HepG2 (cell line): ENCODE measurements at regions not wholly inside any gene's neighbourhood (a gene's known extent, or its start where the extent isn't known, plus 50 kb on each side); places are given as distances from the start of the nearest gene placed in this dataset.

Experiments used
- ATAC-seq: fragments of 200-7000 bp; cut with Tn5 transposase; 3 replicates; pipeline ENCODE4 v1.9.1; 2020; ENCODE audit warnings: mild to moderate bottlenecking, moderate library complexity
- BruUV-seq: library from RNA; stranded (reverse); fragments of 400-500 nt; replicated peaks from 2 replicates; lab custom pipeline; 2021; lab: Mats Ljungman, UMichigan
- CTCF ChIA-PET: fragments of 300-600 bp; formaldehyde crosslinking; extraction: SDS; loops from one replicate; lab custom pipeline; 2021; ENCODE audit warnings: low total read pairs, inconsistent platforms, low intra/inter-chr PET ratio; lab: Yijun Ruan, JAX
- POLR2A ChIA-PET: fragments of 350-600 bp; sonication (Branson Sonifier 250); formaldehyde crosslinking; loops from one replicate; lab custom pipeline; 2020; ENCODE audit warnings: antibody characterized with exemption, inconsistent platforms; lab: Yijun Ruan, JAX
- DNase-seq: peaks from one replicate; pipeline ENCODE4 v3.0.0-alpha.2; 2015; ENCODE audit warnings: low spot score
- FAIRE-seq: peaks from 3 replicates; lab custom pipeline; 2011; peaks lifted over from hg19 to GRCh38; lab: Jason Lieb, UNC
- H2AFZ ChIP-seq: one replicate; pipeline ENCODE4 v1.6.1; 2011; ENCODE audit warnings: low read length, inconsistent platforms
- H3K27ac ChIP-seq: fragments of 300-600 bp; 3 replicates; pipeline ENCODE4 v1.8.0; 2011; ENCODE audit warnings: mixed run types, mild to moderate bottlenecking, mixed read lengths, low read length, inconsistent platforms; ENCODE audit not compliant: insufficient read depth; ENCODE audit errors: extremely low read length
- H3K27me3 ChIP-seq, 2 experiments: fragments of 200-600 bp in 1 of 2; 2 replicates in 1 of 2; 3 replicates in 1 of 2; pipeline versions ENCODE4 v1.6.0 to v1.8.0; 2011; ENCODE audit warnings: low read length in 2 of 2, mild to moderate bottlenecking in 2 of 2, moderate library complexity in 2 of 2, inconsistent platforms in 1 of 2; ENCODE audit not compliant: insufficient read depth in 2 of 2, control insufficient read depth in 1 of 2
- H3K36me3 ChIP-seq, 2 experiments: fragments of 200-600 bp in 1 of 2; replicated peaks in 1 of 2; 2 replicates in 1 of 2; 3 replicates in 1 of 2; pipeline versions ENCODE4 v1.5.1 to v1.8.0; 2011; ENCODE audit warnings: low read length in 2 of 2, inconsistent platforms in 1 of 2; ENCODE audit not compliant: insufficient read depth in 2 of 2, control insufficient read depth in 1 of 2
- H3K4me1 ChIP-seq: 2 replicates; pipeline ENCODE4 v1.5.1; 2012; ENCODE audit warnings: low read length, inconsistent platforms; ENCODE audit not compliant: insufficient read depth
- H3K4me2 ChIP-seq: 2 replicates; pipeline ENCODE4 v1.6.0; 2011; ENCODE audit warnings: low read depth, low read length, inconsistent platforms
- H3K4me3 ChIP-seq, 3 experiments: fragments of 200-600 bp in 1 of 3; sonication (generic), shearing (Covaris generic) in 1 of 3; replicated peaks in 1 of 3; 2 replicates each; pipeline ENCODE4 v1.5.1; 2011 to 2016; ENCODE audit warnings: low read length in 3 of 3, inconsistent platforms in 2 of 3, low read depth in 2 of 3, mild to moderate bottlenecking in 2 of 3, control low read depth in 1 of 3, mixed read lengths in 1 of 3; ENCODE audit not compliant: insufficient read depth in 1 of 3
- H3K79me2 ChIP-seq: one replicate; pipeline ENCODE4 v1.6.1; 2011; ENCODE audit warnings: low read length, inconsistent platforms; ENCODE audit not compliant: insufficient read depth
- H3K9ac ChIP-seq: 2 replicates; pipeline ENCODE4 v1.6.0; 2011; ENCODE audit warnings: mild to moderate bottlenecking, low read depth, low read length, inconsistent platforms; ENCODE audit not compliant: insufficient read depth
- H3K9me3 ChIP-seq: 2 replicates; pipeline ENCODE4 v1.5.1; 2012; ENCODE audit warnings: mild to moderate bottlenecking, low read length
- H4K20me1 ChIP-seq: 2 replicates; pipeline ENCODE4 v1.6.0; 2011; ENCODE audit warnings: inconsistent platforms, mild to moderate bottlenecking, low read length, moderate library complexity; ENCODE audit not compliant: insufficient read depth
- GABPA ChIP-seq, 2 experiments: IDR thresholded peaks; 2 replicates each; pipeline ENCODE4 v1.6.1; 2011 to 2016; ENCODE audit warnings: low read depth in 2 of 2, low read length in 1 of 2, missing biosample characterization in 1 of 2, missing genetic modification characterization in 1 of 2
- IRF9 ChIP-seq: sonication (generic); formaldehyde crosslinking; IDR thresholded peaks from 2 replicates; pipeline ENCODE4 v1.8.0; 2022; ENCODE audit warnings: missing genetic modification reagents, mild to moderate bottlenecking, borderline replicate concordance
- MXI1 ChIP-seq: IDR thresholded peaks from 3 replicates; pipeline ENCODE4 v1.6.1; 2012; ENCODE audit warnings: low read depth, low read length, inconsistent platforms, borderline replicate concordance
- RARG ChIP-seq: sonication (generic); formaldehyde crosslinking; IDR thresholded peaks from 2 replicates; pipeline ENCODE4 v1.4.0; 2020; ENCODE audit warnings: low read depth, mild to moderate bottlenecking, missing genetic modification reagents
- TBX3 ChIP-seq: fragments of 450-650 bp; IDR thresholded peaks from 2 replicates; pipeline ENCODE4 v1.6.1; 2017; ENCODE audit warnings: antibody characterized with exemption, mild to moderate bottlenecking, inconsistent platforms, borderline replicate concordance
- THYN1 ChIP-seq: sonication (generic); formaldehyde crosslinking; IDR thresholded peaks from 2 replicates; pipeline ENCODE4 v1.8.1; 2023; ENCODE audit warnings: low read depth, mild to moderate bottlenecking, moderate library complexity, missing genetic modification reagents, borderline replicate concordance
- ZBTB7B ChIP-seq: sonication (generic); formaldehyde crosslinking; IDR thresholded peaks from 2 replicates; pipeline ENCODE4 v1.4.0; 2020; ENCODE audit warnings: missing genetic modification reagents
- WGBS: methylation state at CpG from one replicate; pipeline ENCODE4 v1.1.6; 2017; ENCODE audit warnings: low lambda C conversion rate; 5-methylcytosine and 5-hydroxymethylcytosine counted together
- in situ Hi-C: cut with HindIII; loops from 2 replicates; pipeline ENCODE4 v1.10.0; 2017; ENCODE audit warnings: low pct_unique_long_range_greater_than_20kb; ENCODE audit not compliant: extremely low pct_ligation_motif_present
- intact Hi-C: fragments of 100-400 bp; cut with micrococcal nuclease; formaldehyde crosslinking; loops from one replicate; pipeline ENCODE4 v1.10.0; 2022; ENCODE audit not compliant: unreplicated experiment
- TF ChIP-seq, protein P1 (sequence below): fragments of 450-650 bp; IDR thresholded peaks from 2 replicates; pipeline ENCODE4 v1.6.1; 2016
- TF ChIP-seq, protein P2 (sequence below): sonication (generic); formaldehyde crosslinking; IDR thresholded peaks from 2 replicates; pipeline ENCODE4 v1.5.0; 2020; ENCODE audit warnings: mild to moderate bottlenecking, low read depth, missing genetic modification reagents, borderline replicate concordance
- TF ChIP-seq, protein P3 (sequence below): IDR thresholded peaks from 2 replicates; pipeline ENCODE4 v1.6.1; 2016; ENCODE audit warnings: mild to moderate bottlenecking, missing biosample characterization, missing genetic modification reagents

GRCh38 chr10:10644008-10644646 lies 373.5 kb upstream of the CELF2 start:
- Histone ChIP-seq H3K27ac (no peak overlapping the region), H3K4me2 (no peak overlapping the region), H3K9ac (no peak overlapping the region), H4K20me1 (no peaks in the 10 kb centered on the region), H3K4me1 (no peaks in the 10 kb centered on the region), H3K79me2 (no peaks in the 10 kb centered on the region), H2AFZ (no peak overlapping the region), H3K4me3 (no peak overlapping the region), H3K9me3 (peaks cover 96% of the 10 kb centered on the region), H3K36me3 (no peaks in the 10 kb centered on the region), H3K27me3 (no peaks in the 10 kb centered on the region)
- WGBS: 0% methylated on average over 3 of the region's 5 CpGs
- ATAC-seq: no peak
- intact Hi-C loops (no loop called here), in situ Hi-C loops (no loop called here)
- ChIA-PET POLR2A (no interaction called here), CTCF (no interaction called here)
- TF ChIP-seq, protein P1, sequence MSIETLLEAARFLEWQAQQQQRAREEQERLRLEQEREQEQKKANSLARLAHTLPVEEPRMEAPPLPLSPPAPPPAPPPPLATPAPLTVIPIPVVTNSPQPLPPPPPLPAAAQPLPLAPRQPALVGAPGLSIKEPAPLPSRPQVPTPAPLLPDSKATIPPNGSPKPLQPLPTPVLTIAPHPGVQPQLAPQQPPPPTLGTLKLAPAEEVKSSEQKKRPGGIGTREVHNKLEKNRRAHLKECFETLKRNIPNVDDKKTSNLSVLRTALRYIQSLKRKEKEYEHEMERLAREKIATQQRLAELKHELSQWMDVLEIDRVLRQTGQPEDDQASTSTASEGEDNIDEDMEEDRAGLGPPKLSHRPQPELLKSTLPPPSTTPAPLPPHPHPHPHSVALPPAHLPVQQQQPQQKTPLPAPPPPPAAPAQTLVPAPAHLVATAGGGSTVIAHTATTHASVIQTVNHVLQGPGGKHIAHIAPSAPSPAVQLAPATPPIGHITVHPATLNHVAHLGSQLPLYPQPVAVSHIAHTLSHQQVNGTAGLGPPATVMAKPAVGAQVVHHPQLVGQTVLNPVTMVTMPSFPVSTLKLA: 0 out of 2 replicates have a peak, but pooled peaks have one; percentile 33
- no peak for TF ChIP-seq RARG (CRISPR knock-in tag)
- no peak for DNase-seq
- no TSS peak for BruUV-seq
- no peak for FAIRE-seq

DNA sequence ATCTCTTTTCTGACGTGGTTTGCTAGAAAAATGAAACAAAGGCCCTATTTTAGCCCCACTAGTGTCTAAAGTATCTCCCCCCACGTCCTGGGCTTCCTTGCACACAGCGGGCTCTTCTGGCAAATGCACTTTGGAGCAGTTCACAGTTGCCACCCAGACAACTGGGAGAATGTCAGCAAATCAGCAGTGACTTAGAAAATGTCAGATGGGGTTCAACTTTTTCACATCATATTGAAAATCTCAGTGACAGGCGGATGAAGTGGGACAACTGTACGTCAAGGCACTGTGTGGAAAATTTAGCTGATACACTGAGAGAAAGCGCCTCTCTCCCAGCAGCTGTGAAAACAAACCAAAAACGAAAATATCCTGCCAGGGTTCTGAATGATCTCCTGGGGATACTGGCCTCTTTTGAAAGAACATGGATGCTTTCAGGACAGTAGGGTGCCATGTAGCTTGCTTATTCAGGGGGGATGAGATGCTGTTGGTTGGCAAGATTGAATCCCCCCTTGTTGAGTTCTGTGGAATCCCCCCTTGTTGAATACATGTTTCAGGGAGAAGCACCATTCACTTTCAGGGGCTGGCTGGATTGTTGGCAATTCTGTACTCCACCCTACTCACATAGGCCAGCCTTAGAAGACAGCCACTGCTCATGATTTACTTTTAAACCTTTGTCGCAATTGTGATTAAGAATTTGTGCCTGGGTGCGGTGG lies 372.8 kb upstream of the CELF2 start:
- FAIRE-seq (no peak), ATAC-seq (no peak), DNase-seq (no peak)
- H3K9ac ChIP-seq: no peak overlapping the region
- ChIA-PET CTCF (no interaction called here), POLR2A (no interaction called here)
- H3K27me3 ChIP-seq: no peaks in the 10 kb centered on the region
- H2AFZ ChIP-seq: no peak overlapping the region
- H3K79me2 ChIP-seq: no peaks in the 10 kb centered on the region
- no peaks in the 10 kb centered on the region for H3K4me1 ChIP-seq
- H3K36me3 ChIP-seq: no peaks in the 10 kb centered on the region
- intact Hi-C loops (no loop called here), in situ Hi-C loops (no loop called here)
- H3K4me3 ChIP-seq: no peak overlapping the region
- no peaks in the 10 kb centered on the region for H4K20me1 ChIP-seq
- H3K27ac ChIP-seq: no peak overlapping the region
- WGBS: 27% methylated on average over 8 of the region's 9 CpGs
- BruUV-seq: no TSS peak
- TF ChIP-seq GABPA (IDR thresholded peaks at IDR 0.05; ENCODE audit: low read depth, low read length) (no peak), GABPA (CRISPR knock-in tag; IDR thresholded peaks at IDR 0.05; ENCODE audit: low read depth) (no peak), TBX3 (no peak), THYN1 (CRISPR knock-in tag) (no peak), MXI1 (no peak), ZBTB7B (CRISPR knock-in tag) (no peak), IRF9 (CRISPR knock-in tag) (no peak)
- TF ChIP-seq, protein P2, sequence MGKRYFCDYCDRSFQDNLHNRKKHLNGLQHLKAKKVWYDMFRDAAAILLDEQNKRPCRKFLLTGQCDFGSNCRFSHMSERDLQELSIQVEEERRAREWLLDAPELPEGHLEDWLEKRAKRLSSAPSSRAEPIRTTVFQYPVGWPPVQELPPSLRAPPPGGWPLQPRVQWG (CRISPR knock-in tag): no peak
- TF ChIP-seq, protein P3, sequence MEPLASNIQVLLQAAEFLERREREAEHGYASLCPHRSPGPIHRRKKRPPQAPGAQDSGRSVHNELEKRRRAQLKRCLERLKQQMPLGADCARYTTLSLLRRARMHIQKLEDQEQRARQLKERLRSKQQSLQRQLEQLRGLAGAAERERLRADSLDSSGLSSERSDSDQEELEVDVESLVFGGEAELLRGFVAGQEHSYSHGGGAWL (CRISPR knock-in tag): no peak
- no peak overlapping the region for H3K4me2 ChIP-seq
- peaks cover 99% of the 10 kb centered on the region for H3K9me3 ChIP-seq
